Ishikawa (cell line): ENCODE measurements at regions not wholly inside any gene's neighbourhood (a gene's known extent, or its start where the extent isn't known, plus 50 kb on each side); places are given as distances from the start of the nearest gene placed in this dataset.

Experiments
- CEBPB ChIP-seq: IDR thresholded peaks from 2 replicates; pipeline ENCODE4 v1.6.1; 2012
- CREB1 ChIP-seq: IDR thresholded peaks from 2 replicates; pipeline ENCODE4 v1.6.1; 2012; ENCODE audit warnings: low read depth
- EP300 ChIP-seq: IDR thresholded peaks from 2 replicates; pipeline ENCODE4 v1.6.1; 2012; ENCODE audit warnings: borderline replicate concordance
- NFIC ChIP-seq: IDR thresholded peaks from 2 replicates; pipeline ENCODE4 v1.6.1; 2012
- RAD21 ChIP-seq: IDR thresholded peaks from 2 replicates; pipeline ENCODE4 v1.6.1; 2012; ENCODE audit warnings: low read depth
- TAF1 ChIP-seq: IDR thresholded peaks from 2 replicates; pipeline ENCODE4 v1.6.1; 2012; ENCODE audit warnings: low read depth, mild to moderate bottlenecking
- TF ChIP-seq, protein P1 (sequence below): IDR thresholded peaks from 2 replicates; pipeline ENCODE4 v1.6.1; 2012; ENCODE audit warnings: low read depth, mild to moderate bottlenecking
- TF ChIP-seq, protein P2 (sequence below): IDR thresholded peaks from 2 replicates; pipeline ENCODE4 v1.6.1; 2012
- TF ChIP-seq, protein P3 (sequence below): IDR thresholded peaks from 2 replicates; pipeline ENCODE4 v1.6.1; 2012

DNA sequence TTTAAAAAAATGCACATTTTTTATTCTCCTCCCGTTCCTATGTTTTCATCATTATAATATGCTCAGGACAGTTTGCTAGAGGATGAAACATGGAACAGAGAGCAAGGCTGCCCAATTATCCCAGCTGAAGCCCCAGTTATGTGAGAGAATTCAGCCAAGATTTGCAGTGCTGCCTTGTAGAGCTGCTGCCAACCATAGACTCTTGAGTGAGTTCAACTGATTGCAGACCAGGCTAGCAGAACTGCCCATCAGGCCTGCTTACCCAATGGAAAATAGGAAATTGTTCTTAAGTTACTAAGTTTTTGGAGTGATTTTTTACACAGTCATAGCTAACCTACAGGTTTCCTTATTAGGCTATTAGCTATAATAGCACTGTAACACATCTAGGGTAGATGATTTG lies 128.7 kb upstream of the VGLL2 start:
- TF ChIP-seq, protein P1, sequence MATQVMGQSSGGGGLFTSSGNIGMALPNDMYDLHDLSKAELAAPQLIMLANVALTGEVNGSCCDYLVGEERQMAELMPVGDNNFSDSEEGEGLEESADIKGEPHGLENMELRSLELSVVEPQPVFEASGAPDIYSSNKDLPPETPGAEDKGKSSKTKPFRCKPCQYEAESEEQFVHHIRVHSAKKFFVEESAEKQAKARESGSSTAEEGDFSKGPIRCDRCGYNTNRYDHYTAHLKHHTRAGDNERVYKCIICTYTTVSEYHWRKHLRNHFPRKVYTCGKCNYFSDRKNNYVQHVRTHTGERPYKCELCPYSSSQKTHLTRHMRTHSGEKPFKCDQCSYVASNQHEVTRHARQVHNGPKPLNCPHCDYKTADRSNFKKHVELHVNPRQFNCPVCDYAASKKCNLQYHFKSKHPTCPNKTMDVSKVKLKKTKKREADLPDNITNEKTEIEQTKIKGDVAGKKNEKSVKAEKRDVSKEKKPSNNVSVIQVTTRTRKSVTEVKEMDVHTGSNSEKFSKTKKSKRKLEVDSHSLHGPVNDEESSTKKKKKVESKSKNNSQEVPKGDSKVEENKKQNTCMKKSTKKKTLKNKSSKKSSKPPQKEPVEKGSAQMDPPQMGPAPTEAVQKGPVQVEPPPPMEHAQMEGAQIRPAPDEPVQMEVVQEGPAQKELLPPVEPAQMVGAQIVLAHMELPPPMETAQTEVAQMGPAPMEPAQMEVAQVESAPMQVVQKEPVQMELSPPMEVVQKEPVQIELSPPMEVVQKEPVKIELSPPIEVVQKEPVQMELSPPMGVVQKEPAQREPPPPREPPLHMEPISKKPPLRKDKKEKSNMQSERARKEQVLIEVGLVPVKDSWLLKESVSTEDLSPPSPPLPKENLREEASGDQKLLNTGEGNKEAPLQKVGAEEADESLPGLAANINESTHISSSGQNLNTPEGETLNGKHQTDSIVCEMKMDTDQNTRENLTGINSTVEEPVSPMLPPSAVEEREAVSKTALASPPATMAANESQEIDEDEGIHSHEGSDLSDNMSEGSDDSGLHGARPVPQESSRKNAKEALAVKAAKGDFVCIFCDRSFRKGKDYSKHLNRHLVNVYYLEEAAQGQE: no peak
- TF ChIP-seq RAD21 (no peak), NFIC (no peak), CEBPB (no peak), TAF1 (no peak), EP300 (no peak), CREB1 (no peak)
- TF ChIP-seq, protein P2, sequence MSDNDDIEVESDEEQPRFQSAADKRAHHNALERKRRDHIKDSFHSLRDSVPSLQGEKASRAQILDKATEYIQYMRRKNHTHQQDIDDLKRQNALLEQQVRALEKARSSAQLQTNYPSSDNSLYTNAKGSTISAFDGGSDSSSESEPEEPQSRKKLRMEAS: no peak
- TF ChIP-seq, protein P3, sequence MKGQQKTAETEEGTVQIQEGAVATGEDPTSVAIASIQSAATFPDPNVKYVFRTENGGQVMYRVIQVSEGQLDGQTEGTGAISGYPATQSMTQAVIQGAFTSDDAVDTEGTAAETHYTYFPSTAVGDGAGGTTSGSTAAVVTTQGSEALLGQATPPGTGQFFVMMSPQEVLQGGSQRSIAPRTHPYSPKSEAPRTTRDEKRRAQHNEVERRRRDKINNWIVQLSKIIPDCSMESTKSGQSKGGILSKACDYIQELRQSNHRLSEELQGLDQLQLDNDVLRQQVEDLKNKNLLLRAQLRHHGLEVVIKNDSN: no peak
